ENCODE measurements at regions not wholly inside any gene's neighbourhood (a gene's known extent, or its start where the extent isn't known, plus 50 kb on each side); places are given as distances from the start of the nearest gene placed in this dataset.
"Not testable (repeated sequence)": the region's sequence is repeated elsewhere in the genome, so short reads cannot be mapped to it uniquely, and the experiment has no call there.

GRCh38 chr1:166490437-166490991 is 323.7 kb upstream of the FAM78B start:
- no peak for DNase-seq (ENCODE audit: low read depth in 2 of 2)

GRCh38 chr1:166493765-166494164 is 327.0 kb upstream of the FAM78B start:
- not testable (repeated sequence) for DNase-seq (ENCODE audit: low read depth in 2 of 2)

GRCh38 chr1:166507347-166507746 is 331.9 kb upstream of the POGK start:
- DNase-seq (ENCODE audit: low read depth in 2 of 2): no peak

GRCh38 chr1:166511761-166512160 is 327.5 kb upstream of the POGK start:
- no peak for DNase-seq (ENCODE audit: low read depth in 2 of 2)

GRCh38 chr1:166514067-166514466 is 325.2 kb upstream of the POGK start:
- DNase-seq (ENCODE audit: low read depth in 2 of 2): no peak

- no peak for DNase-seq (ENCODE audit: low read depth in 2 of 2)
These were observed 311.5 kb upstream of the POGK start for GRCh38 chr1:166527752-166528151.

- DNase-seq (ENCODE audit: low read depth in 2 of 2): no peak
These were observed 300.6 kb upstream of the POGK start for GRCh38 chr1:166538646-166539045.

- no peak for DNase-seq (ENCODE audit: low read depth in 2 of 2)
These were observed 295.2 kb upstream of the POGK start for GRCh38 chr1:166544036-166544435.

- DNase-seq (ENCODE audit: low read depth in 2 of 2): no peak
These were observed 294.7 kb upstream of the POGK start for GRCh38 chr1:166544561-166544960.

GRCh38 chr1:166552706-166553105 is 286.6 kb upstream of the POGK start:
- DNase-seq (ENCODE audit: low read depth in 2 of 2): no peak

GRCh38 chr1:166570954-166571353 is 268.3 kb upstream of the POGK start:
- no peak for DNase-seq (ENCODE audit: low read depth in 2 of 2)

GRCh38 chr1:166573199-166573598 is 266.1 kb upstream of the POGK start:
- DNase-seq (ENCODE audit: low read depth in 2 of 2): no peak

- DNase-seq (ENCODE audit: low read depth in 2 of 2): no peak
These were observed 259.4 kb upstream of the POGK start for GRCh38 chr1:166579557-166580501.

- no peak for DNase-seq (ENCODE audit: low read depth in 2 of 2)
These were observed 250.5 kb upstream of the POGK start for GRCh38 chr1:166588741-166589140.

GRCh38 chr1:166590161-166590560 is 249.1 kb upstream of the POGK start:
- no peak for DNase-seq (ENCODE audit: low read depth in 2 of 2)

GRCh38 chr1:166594646-166595045 is 244.6 kb upstream of the POGK start:
- no peak for DNase-seq (ENCODE audit: low read depth in 2 of 2)

- DNase-seq (ENCODE audit: low read depth in 2 of 2): no peak
These were observed 241.8 kb upstream of the POGK start for GRCh38 chr1:166597516-166597915.

- no peak for DNase-seq (ENCODE audit: low read depth in 2 of 2)
These were observed 238.7 kb upstream of the POGK start for GRCh38 chr1:166600574-166600973.

- DNase-seq (ENCODE audit: low read depth in 2 of 2): no peak
These were observed 237.5 kb upstream of the POGK start for GRCh38 chr1:166601650-166602278.

GRCh38 chr1:166602801-166603200 is 236.5 kb upstream of the POGK start:
- DNase-seq (ENCODE audit: low read depth in 2 of 2): not testable (repeated sequence)

- no peak for DNase-seq (ENCODE audit: low read depth in 2 of 2)
These were observed 236.0 kb upstream of the POGK start for GRCh38 chr1:166603296-166603695.

- DNase-seq (ENCODE audit: low read depth in 2 of 2): no peak
These were observed 234.1 kb upstream of the POGK start for GRCh38 chr1:166605137-166605536.

GRCh38 chr1:166612886-166613285 is 226.4 kb upstream of the POGK start:
- no peak for DNase-seq (ENCODE audit: low read depth in 2 of 2)

Measured in stimulated activated CD8-positive, alpha-beta memory T cell treated with anti-CD3 and anti-CD28 coated beads, Interleukin-2, amount 100 ng/mL, for 1 hour (primary cell).